H1 (cell line): ENCODE measurements at regions not wholly inside any gene's neighbourhood (a gene's known extent, or its start where the extent isn't known, plus 50 kb on each side); places are given as distances from the start of the nearest gene placed in this dataset.

Experiments
- CTCF ChIA-PET: fragments of 300-600 bp; sonication (Branson Sonifier 250); formaldehyde crosslinking; loops from one replicate; lab custom pipeline; 2021; ENCODE audit not compliant: partially characterized antibody; lab: Charles Lee
- POLR2A ChIA-PET: fragments of 300-600 bp; sonication (Branson Sonifier 250); formaldehyde crosslinking; loops from one replicate; lab custom pipeline; 2021; ENCODE audit warnings: inconsistent platforms; ENCODE audit not compliant: partially characterized antibody; lab: Charles Lee
- DNase-seq, 2 experiments: peaks; one replicate each; pipeline versions ENCODE4 v3.0.0 to v3.0.0-alpha.2; 2010 to 2022; ENCODE audit warnings: low spot score in 2 of 2, low read depth in 1 of 2, mixed read lengths in 1 of 2
- FAIRE-seq: peaks from 2 replicates; lab custom pipeline; 2011; peaks lifted over from hg19 to GRCh38; lab: Jason Lieb, UNC
- H2AFZ ChIP-seq: 2 replicates; pipeline ENCODE4 v1.8.1; 2012; ENCODE audit warnings: low read length, inconsistent platforms
- H2AK5ac ChIP-seq: 2 replicates; pipeline ENCODE4 v1.6.1; 2013; ENCODE audit warnings: low read depth, low read length
- H2BK120ac ChIP-seq: replicated peaks from 2 replicates; pipeline ENCODE3; 2013; ENCODE audit warnings: low read depth, low read length, inconsistent platforms
- H2BK12ac ChIP-seq: 2 replicates; pipeline ENCODE4 v1.6.1; 2013; ENCODE audit warnings: low read depth, low read length
- H2BK15ac ChIP-seq: 2 replicates; pipeline ENCODE4 v1.6.1; 2013; ENCODE audit warnings: low read length
- H2BK20ac ChIP-seq: 2 replicates; pipeline ENCODE4 v1.6.1; 2013; ENCODE audit warnings: low read length
- H2BK5ac ChIP-seq: 2 replicates; pipeline ENCODE4 v1.6.1; 2013; ENCODE audit warnings: low read depth, low read length
- H3K14ac ChIP-seq: 2 replicates; pipeline ENCODE4 v1.6.1; 2013; ENCODE audit warnings: inconsistent platforms; ENCODE audit not compliant: insufficient read length
- H3K18ac ChIP-seq: 2 replicates; pipeline ENCODE4 v1.6.1; 2013; ENCODE audit warnings: low read length; ENCODE audit errors: extremely low read depth
- H3K23ac ChIP-seq: 2 replicates; pipeline ENCODE4 v1.6.1; 2013; ENCODE audit warnings: inconsistent platforms; ENCODE audit not compliant: insufficient read length
- H3K23me2 ChIP-seq: 2 replicates; pipeline ENCODE4 v1.6.1; 2013; ENCODE audit warnings: low read depth, low read length
- H3K27ac ChIP-seq: 2 replicates; pipeline ENCODE4 v1.6.1; 2011; ENCODE audit warnings: low read depth, low read length, inconsistent platforms
- H3K27me3 ChIP-seq, 4 experiments: replicated peaks in 1 of 4; 1 replicate in 1 of 4; 2 replicates in 3 of 4; pipeline versions ENCODE4 v1.6.1 to v1.8.1; 2011 to 2013; ENCODE audit warnings: low read length in 3 of 4, mild to moderate bottlenecking in 3 of 4, inconsistent platforms in 2 of 4, mixed read lengths in 2 of 4, moderate library complexity in 1 of 4; ENCODE audit not compliant: control insufficient read depth in 3 of 4, insufficient read depth in 3 of 4; ENCODE audit errors: extremely low read depth in 1 of 4
- H3K36me3 ChIP-seq, 4 experiments: 2 replicates each; pipeline versions ENCODE4 v1.6.1 to v1.8.1; 2011 to 2013; ENCODE audit warnings: mild to moderate bottlenecking in 4 of 4, low read length in 3 of 4, moderate library complexity in 2 of 4, control low read depth in 1 of 4, inconsistent platforms in 1 of 4; ENCODE audit not compliant: insufficient read depth in 4 of 4, control insufficient read depth in 2 of 4
- H3K4ac ChIP-seq: replicated peaks from 2 replicates; pipeline ENCODE3; 2013; ENCODE audit warnings: low read length, low read depth, mixed read lengths, inconsistent platforms; ENCODE audit not compliant: insufficient read length
- H3K4me1 ChIP-seq, 4 experiments: replicated peaks in 1 of 4; 1 replicate in 1 of 4; 2 replicates in 3 of 4; pipeline versions ENCODE4 v1.6.1 to v1.8.1; 2011 to 2013; ENCODE audit warnings: low read length in 3 of 4, inconsistent platforms in 2 of 4, mixed read lengths in 1 of 4; ENCODE audit not compliant: insufficient read depth in 4 of 4, control insufficient read depth in 3 of 4
- H3K4me2 ChIP-seq, 2 experiments: 2 replicates each; pipeline versions ENCODE4 v1.6.1 to v1.8.1; 2011 to 2013; ENCODE audit warnings: low read depth in 2 of 2, low read length in 2 of 2, control low read depth in 1 of 2, inconsistent platforms in 1 of 2, mild to moderate bottlenecking in 1 of 2; ENCODE audit not compliant: insufficient read depth in 1 of 2
- H3K4me3 ChIP-seq, 4 experiments: fragments of 200-600, 300-600 bp in 1 of 4; sonication (generic), shearing (Covaris generic), sonication (Bioruptor Twin) in 1 of 4; 2 replicates each; pipeline versions ENCODE4 v1.5.1 to v1.8.1; 2011 to 2016; ENCODE audit warnings: low read length in 4 of 4, low read depth in 3 of 4, control low read depth in 2 of 4, inconsistent platforms in 2 of 4, mild to moderate bottlenecking in 2 of 4, mixed read lengths in 1 of 4, moderate library complexity in 1 of 4; ENCODE audit not compliant: insufficient read depth in 2 of 4; ENCODE audit errors: extremely low read depth in 1 of 4
- H3K56ac ChIP-seq: replicated peaks from 2 replicates; pipeline ENCODE3; 2013; ENCODE audit warnings: low read depth, mild to moderate bottlenecking, mixed read lengths, low read length, inconsistent platforms; ENCODE audit not compliant: insufficient read length
- H3K79me1 ChIP-seq: 2 replicates; pipeline ENCODE4 v1.6.1; 2013; ENCODE audit warnings: low read depth, low read length, control low read depth
- H3K79me2 ChIP-seq, 2 experiments: 2 replicates each; pipeline versions ENCODE4 v1.6.1 to v1.8.1; 2012 to 2013; ENCODE audit warnings: low read length in 2 of 2, mild to moderate bottlenecking in 2 of 2, inconsistent platforms in 1 of 2; ENCODE audit not compliant: insufficient read depth in 2 of 2, control insufficient read depth in 1 of 2
- H3K9ac ChIP-seq, 4 experiments: replicated peaks in 1 of 4; 1 replicate in 1 of 4; 2 replicates in 3 of 4; pipeline versions ENCODE4 v1.6.1 to v1.8.1; 2011 to 2013; ENCODE audit warnings: low read depth in 3 of 4, low read length in 3 of 4, control low read depth in 2 of 4, mild to moderate bottlenecking in 2 of 4, moderate library complexity in 2 of 4, inconsistent platforms in 1 of 4; ENCODE audit errors: extremely low read depth in 1 of 4
- H3K9me3 ChIP-seq, 2 experiments: 2 replicates each; pipeline versions ENCODE4 v1.6.1 to v1.8.1; 2012 to 2013; ENCODE audit warnings: mild to moderate bottlenecking in 2 of 2, moderate library complexity in 2 of 2, control low read depth in 1 of 2, inconsistent platforms in 1 of 2, low read depth in 1 of 2, low read length in 1 of 2, mixed read lengths in 1 of 2; ENCODE audit not compliant: insufficient read depth in 2 of 2
- H4K20me1 ChIP-seq, 2 experiments: replicated peaks in 1 of 2; 2 replicates each; pipeline versions ENCODE3 to v1.8.1; 2011 to 2013; ENCODE audit warnings: inconsistent platforms in 2 of 2, low read length in 2 of 2, mild to moderate bottlenecking in 1 of 2; ENCODE audit not compliant: insufficient read depth in 2 of 2, control insufficient read depth in 1 of 2
- H4K5ac ChIP-seq: 2 replicates; pipeline ENCODE4 v1.6.1; 2013; ENCODE audit warnings: low read length, low read depth, mixed read lengths, inconsistent platforms; ENCODE audit not compliant: insufficient read length
- H4K8ac ChIP-seq: 2 replicates; pipeline ENCODE4 v1.8.0; 2013; ENCODE audit warnings: mild to moderate bottlenecking, moderate library complexity, low read length, inconsistent platforms; ENCODE audit not compliant: insufficient read depth; ENCODE audit errors: extremely low read depth
- H4K91ac ChIP-seq: replicated peaks from 2 replicates; pipeline ENCODE3; 2013; ENCODE audit warnings: low read length, mixed read lengths, inconsistent platforms; ENCODE audit not compliant: insufficient read length
- EP300 ChIP-seq, 2 experiments: IDR thresholded peaks; 1 replicate in 1 of 2; 2 replicates in 1 of 2; pipeline ENCODE4 v1.6.1; 2011 to 2012; ENCODE audit warnings: low read depth in 2 of 2, low read length in 2 of 2, mild to moderate bottlenecking in 2 of 2, borderline replicate concordance in 1 of 2, inconsistent platforms in 1 of 2, moderate library complexity in 1 of 2
- MAFK ChIP-seq: IDR thresholded peaks from 2 replicates; pipeline ENCODE4 v1.6.1; 2012; ENCODE audit warnings: low read depth, mild to moderate bottlenecking, improper control_type of control experiment, low read length
- POLR2A ChIP-seq, 2 experiments: IDR thresholded peaks; 1 replicate in 1 of 2; 2 replicates in 1 of 2; pipeline ENCODE4 v1.6.1; 2011; ENCODE audit warnings: low read depth in 2 of 2, low read length in 2 of 2, mild to moderate bottlenecking in 2 of 2; ENCODE audit errors: control extremely low read depth in 1 of 2
- WGBS, 2 experiments: shearing (Covaris generic) in 1 of 2; methylation state at CpG; one replicate each; pipeline versions ENCODE4 v1.1.6 to v1.1.7; 2013 to 2015; ENCODE audit warnings: low lambda C conversion rate in 2 of 2, mixed read lengths in 2 of 2, inconsistent platforms in 1 of 2, low coverage in 1 of 2, missing lambda C conversion rate in 1 of 2; ENCODE audit not compliant: insufficient replicate concordance in 2 of 2, insufficient coverage in 1 of 2, insufficient read length in 1 of 2; ENCODE audit errors: extremely low coverage in 1 of 2, missing lambda C conversion rate in 1 of 2; 5-methylcytosine and 5-hydroxymethylcytosine counted together

DNA sequence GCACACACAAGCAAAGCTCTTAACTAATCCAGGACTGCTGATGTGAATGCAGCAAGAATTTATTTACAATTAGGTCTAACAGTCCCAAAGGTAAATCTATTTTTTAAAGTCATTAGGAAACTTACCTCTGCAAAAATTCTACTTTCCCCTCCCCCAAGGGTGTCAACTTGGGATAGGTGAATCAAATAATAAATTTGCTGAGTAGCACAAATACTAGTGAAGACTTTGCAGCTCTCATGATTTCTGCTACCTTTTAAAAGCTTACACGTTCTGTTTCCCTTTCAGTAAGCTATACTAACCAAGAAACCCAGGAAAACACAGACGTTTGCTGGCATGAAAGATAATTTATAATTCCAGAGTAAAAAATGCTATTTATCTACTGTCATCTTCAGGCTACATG is 296.6 kb upstream of the SLC7A11 start:
- no peak for DNase-seq
- Histone ChIP-seq H2AK5ac (no peak overlapping the region), H3K36me3 (no peaks in the 10 kb centered on the region), H3K79me2 (no peaks in the 10 kb centered on the region), H4K91ac (no peak overlapping the region), H2BK20ac (no peak overlapping the region), H2AFZ (no peak overlapping the region), H2BK5ac (no peak overlapping the region), H3K27ac (no peak overlapping the region), H3K23me2 (no peaks in the 10 kb centered on the region), H3K27me3 (no peaks in the 10 kb centered on the region), H2BK120ac (no peak overlapping the region), H4K8ac (no peak overlapping the region), H3K4ac (no peak overlapping the region), H3K9me3 (no peaks in the 10 kb centered on the region), H2BK15ac (no peak overlapping the region), H2BK12ac (no peak overlapping the region), H3K18ac (no peak overlapping the region), H3K4me1 (no peaks in the 10 kb centered on the region), H4K20me1 (no peaks in the 10 kb centered on the region), H3K4me2 (no peak overlapping the region), H3K79me1 (no peaks in the 10 kb centered on the region), H3K14ac (no peak overlapping the region), H3K56ac (no peak overlapping the region), H3K9ac (no peak overlapping the region), H3K4me3 (no peak overlapping the region), H3K23ac (no peak overlapping the region), H4K5ac (no peak overlapping the region)
- no peak for FAIRE-seq
- 73% methylated on average over 2 of the region's 2 CpGs; no CpG with 5 or more reads in 1 of the 2 experiments for WGBS, 2 experiments
- ChIA-PET POLR2A (no interaction called here), CTCF (interaction anchor here (1.0 kb wide), 1 partner anchor 17 kb away, joined by 4 read pairs; no protein-coding TSS in a partner anchor)
- TF ChIP-seq POLR2A (IDR thresholded peaks at IDR 0.05; ENCODE audit: control extremely low read depth in 1 of 2, low read depth in 2 of 2, low read length in 2 of 2) (no peak), MAFK (no peak), EP300 (IDR thresholded peaks at IDR 0.05; ENCODE audit: borderline replicate concordance in 1 of 2, low read depth in 2 of 2, low read length in 2 of 2) (no peak)
